Left kidney (tissue), 1 donor: ENCODE measurements at regions not wholly inside any gene's neighbourhood (a gene's known extent, or its start where the extent isn't known, plus 50 kb on each side); places are given as distances from the start of the nearest gene placed in this dataset.
"Not testable (repeated sequence)": the region's sequence is repeated elsewhere in the genome, so short reads cannot be mapped to it uniquely, and the experiment has no call there.

Experiments used
- DNase-seq: peaks from one replicate; pipeline ENCODE4 v3.0.0-alpha.2; 2013

DNA sequence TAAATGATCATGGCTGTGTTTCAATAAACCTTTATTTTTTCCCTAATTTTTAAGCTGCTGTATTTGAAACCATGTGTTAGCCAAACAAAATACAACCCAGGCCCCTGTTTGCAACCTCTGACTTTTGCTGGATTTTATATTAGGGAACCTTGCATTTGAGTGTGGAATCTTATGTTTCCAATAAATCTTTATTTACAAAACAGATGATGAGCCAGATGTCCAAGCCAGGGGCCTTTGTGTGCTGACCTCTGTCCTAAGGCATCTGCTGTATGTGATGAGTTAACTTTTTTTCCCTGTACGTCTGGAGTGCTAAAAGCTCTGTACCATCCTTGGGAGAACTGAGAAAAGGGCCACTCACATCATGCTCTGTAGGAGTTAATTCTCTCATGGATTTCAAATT, 162.9 kb downstream of the TRIB2 start:
- DNase-seq, result no peak

DNA sequence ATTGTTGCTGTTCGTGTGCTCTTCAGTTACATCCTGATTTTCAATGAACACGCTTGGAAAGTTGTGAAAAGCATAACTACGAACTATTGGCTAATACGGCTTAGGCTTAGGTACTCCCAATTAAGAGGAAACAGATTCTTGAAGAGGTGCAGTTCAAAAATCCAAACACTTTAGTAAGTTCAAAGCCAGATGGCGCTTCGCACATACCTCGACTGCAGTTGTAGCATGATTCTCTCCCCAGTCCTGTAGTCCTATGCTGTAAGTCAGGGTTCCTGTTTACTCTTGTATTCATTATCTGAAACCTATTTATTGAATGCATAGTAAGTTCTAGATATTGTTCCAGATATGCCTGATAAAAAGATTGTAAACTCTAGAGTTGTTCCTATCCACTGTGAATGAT, 165.2 kb downstream of the TRIB2 start:
- no peak for DNase-seq

DNA sequence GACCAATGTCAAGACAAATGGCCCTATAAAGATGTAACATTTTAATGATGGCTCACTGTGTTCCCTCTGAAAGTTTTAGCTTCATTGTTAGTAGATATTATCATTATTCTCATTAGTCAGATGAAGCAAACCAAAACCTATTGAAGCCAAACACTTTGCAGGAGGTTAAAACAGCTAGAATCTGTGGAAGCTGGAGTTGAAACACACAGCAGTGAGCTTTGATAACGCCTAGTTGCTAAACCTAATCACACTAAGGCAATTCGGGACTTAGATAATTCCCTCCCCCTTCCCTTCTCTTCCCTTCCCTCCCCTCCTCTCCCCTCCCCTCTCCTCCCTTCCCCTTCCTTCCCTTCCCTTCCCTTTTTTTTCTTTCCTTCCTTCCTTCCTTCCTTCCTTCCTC, 165.7 kb downstream of the TRIB2 start:
- DNase-seq, result no peak

GRCh38 chr2:12883906-12884305, 167.2 kb downstream of the TRIB2 start:
- no peak for DNase-seq

DNA sequence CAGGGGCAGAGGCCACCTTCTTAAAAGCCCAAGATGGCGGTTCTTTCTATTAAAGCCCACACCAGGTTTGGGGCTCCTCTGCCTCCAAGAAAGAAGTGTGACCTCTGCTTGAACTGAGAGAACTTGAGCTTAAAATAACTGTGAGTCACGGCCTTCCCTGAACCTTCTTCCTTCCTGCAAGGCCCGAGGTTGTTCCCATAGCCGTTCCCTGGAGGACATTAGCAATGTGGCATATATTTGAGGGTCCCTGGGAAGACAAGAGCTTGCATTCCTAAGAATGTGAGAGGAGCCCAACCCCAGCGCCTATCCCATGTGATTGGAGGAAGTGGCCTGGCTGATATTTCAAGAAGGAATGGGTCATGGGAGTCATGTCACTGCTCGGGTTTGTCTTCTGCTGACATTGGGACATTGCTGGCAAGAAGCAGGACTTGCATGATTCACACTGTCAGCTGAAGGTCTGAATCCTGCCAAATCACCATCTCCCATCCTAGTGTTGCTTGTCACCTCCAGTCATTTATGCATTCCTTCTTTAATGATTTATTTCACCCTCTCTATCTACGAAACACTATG, 168.1 kb downstream of the TRIB2 start:
- no peak for DNase-seq

DNA sequence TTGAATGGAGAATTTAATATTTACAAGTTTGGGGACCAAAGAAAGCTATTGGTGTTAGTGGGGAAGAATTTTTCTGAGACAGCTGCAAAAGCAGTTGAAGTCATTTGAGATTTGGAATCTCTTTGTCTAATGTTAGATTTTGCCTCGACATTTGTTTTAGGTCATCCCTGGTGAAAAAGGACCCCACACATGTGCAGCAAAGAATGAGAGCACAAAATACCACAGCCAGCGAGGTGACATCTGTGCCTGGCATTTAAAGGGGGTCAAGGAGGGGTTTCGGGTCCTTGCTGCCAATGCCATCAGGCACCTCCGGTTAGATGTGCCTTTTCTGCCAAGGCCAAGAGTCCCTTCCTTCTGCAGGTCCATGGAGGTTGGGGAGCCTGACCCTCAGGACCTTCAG, 173.3 kb downstream of the TRIB2 start:
- no peak for DNase-seq

- no peak for DNase-seq
Observed at GRCh38 chr2:12890481-12890991, 173.8 kb downstream of the TRIB2 start.

- DNase-seq, result no peak
Observed at GRCh38 chr2:12895017-12895416, 178.3 kb downstream of the TRIB2 start.

- DNase-seq, result peak; percentile 36
Observed at GRCh38 chr2:12896318-12896982, 179.7 kb downstream of the TRIB2 start.

- no peak for DNase-seq
Observed at GRCh38 chr2:12897181-12897580, 180.4 kb downstream of the TRIB2 start.

- no peak for DNase-seq
Observed at GRCh38 chr2:12903272-12903671, 186.5 kb downstream of the TRIB2 start.

GRCh38 chr2:12910431-12910830, 193.7 kb downstream of the TRIB2 start:
- no peak for DNase-seq

DNA sequence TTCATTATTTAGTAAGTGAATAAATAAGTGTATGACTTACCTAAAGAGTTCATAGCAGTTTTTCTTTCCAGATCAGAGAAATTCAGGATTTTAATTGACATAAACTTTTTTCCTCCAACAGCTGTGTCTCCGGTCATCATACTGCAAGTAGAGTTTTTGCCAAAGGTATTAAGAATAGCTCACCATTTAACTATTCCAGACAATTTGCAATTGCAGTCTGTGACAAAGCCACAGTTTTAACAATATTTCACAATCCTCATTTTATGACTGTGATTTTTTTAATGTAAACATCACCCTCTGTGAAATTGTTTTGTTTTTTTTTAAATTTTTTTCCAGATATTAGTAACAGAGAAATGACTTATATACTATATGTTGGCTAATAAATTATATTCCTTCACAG, 199.1 kb downstream of the TRIB2 start:
- no peak for DNase-seq

DNA sequence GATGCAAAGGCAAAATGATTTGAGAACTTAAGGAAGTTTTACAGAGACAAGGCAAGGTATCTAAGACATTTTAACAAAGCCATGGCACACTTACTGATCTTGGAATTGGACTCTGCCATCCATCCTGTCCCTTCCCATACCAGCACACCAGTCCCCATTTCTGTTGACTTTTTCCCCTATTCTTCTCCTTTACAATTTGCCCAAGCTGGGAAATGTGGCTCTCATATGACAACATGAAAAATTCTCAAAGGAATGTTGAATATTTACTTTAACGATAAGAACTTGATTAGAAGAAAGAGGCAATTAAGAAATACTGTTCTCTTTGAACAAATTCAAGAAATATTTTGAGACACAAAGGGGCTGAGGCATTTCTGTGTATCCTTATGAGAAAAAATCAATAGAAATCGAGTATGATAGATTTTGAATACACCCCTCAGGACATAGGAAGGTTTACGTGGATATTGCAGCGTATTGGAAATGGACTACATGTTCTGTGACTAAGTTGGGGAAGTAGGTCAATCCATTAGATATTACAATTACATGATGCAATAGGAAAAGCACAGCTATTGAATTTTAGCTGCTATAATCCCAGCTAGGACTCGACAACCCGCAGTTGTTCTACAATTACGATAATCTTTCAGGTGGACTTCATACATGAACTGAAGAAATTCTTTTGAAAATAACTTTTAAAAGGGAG, 201.6 kb downstream of the TRIB2 start:
- no peak for DNase-seq

DNA sequence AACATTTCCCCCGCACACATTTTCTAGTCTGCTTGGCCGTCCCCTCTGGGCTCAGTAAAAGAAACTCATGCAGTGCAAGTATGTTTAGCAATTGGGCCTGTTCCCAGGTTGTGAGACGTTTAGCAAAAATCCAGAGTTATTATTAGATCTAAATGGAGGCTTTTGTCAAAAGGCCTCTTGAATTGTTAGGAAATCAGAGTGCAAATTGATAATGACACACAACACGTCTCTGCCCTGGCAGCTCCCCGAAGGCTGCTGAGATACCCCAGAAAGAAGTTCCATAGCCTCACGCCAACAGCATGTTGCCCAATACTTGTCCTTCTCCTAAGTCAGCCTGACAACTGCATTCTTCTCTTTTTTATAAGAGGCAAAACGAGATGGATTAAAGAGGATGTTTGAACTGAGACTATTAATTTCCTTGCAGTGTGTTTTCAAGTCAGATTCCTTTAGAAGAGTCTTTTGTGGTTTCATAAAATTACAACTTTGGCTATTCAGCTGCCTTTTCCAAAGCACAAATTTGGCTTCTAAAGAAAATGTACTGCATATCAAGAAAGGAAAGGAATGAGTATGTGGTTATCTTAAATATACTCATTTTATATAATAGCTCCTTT, 202.2 kb downstream of the TRIB2 start:
- DNase-seq, result no peak

- DNase-seq, result no peak
Observed at GRCh38 chr2:12921321-12921720, 204.6 kb downstream of the TRIB2 start.

GRCh38 chr2:12923907-12924610, 207.3 kb downstream of the TRIB2 start:
- DNase-seq, result no peak

- DNase-seq, result not testable (repeated sequence)
Observed at GRCh38 chr2:12926641-12927040, 209.9 kb downstream of the TRIB2 start.

DNA sequence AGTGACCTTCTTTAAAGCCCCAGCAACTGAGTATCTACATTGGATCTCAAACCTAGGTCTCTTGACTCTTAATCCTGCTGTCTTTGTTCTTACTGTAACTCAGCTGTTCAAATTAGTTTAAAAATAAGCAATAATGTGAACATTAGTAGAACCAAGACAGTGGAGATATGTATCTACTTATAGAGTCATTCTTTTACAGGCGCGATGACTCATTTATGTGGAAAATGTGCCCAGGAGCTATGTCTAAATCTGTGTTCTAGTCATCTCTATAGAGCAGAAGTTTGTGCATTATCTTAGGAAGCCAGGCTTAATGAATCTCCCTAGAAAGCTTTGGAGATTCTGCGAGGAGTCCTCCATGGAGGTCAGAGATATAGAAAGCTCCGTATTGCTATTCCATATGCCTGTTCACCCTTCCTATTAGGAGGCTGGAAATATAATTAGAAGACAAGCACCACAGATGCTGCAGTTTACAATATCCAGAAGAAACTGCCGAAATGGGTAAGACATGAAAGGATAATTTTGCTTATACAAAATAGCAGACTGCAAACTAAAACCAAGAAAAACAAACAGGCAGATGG, 211.6 kb downstream of the TRIB2 start:
- DNase-seq, result no peak

DNA sequence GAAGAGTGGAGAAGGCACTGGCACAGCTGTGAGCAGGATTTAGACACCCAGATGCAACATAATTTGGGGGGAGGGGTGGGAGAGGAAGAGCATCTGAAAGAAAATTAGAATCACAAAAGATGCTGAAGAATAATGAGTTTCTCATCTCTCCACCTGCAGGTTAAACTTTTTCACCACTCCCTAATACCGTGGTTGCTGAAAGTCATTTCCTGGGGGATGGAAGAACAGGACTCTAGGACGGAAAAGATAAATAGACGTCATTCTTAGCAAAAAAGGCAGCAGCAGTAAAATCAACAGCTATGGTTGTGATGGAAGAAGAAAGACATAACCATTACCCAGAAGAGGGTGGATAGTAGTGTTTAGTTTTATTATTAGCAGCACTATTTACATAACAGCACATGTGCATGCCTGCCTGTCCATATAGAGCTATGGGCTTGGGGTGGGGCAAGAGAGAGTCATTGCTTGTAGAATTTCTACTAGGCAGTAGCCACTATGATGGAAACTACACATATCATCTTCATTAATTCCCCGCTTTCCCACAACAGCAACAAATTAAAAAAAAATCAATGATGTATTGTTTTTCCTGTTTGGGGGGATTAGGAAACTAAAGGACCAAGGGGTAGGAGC, 212.2 kb downstream of the TRIB2 start:
- DNase-seq, result no peak

DNA sequence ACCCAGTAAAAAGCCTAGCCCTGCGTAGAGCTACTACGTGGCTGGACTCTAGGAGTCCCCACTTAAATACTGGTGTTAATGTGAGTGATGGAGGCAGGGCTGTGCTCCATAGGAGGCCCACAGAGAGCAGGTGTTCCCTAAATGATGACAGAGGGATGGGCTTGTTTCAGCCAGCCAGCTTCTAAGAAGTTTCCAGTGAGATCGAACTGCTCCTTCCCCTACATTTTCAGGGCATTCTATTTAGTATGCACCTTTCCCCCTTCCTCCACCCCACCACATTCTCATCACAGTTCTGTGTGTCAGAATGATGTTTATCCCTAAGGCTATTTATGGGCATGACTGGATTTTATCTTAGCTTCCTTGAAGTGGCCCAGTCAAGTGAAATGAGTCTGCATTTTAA, 213.0 kb downstream of the TRIB2 start:
- DNase-seq, result no peak

DNA sequence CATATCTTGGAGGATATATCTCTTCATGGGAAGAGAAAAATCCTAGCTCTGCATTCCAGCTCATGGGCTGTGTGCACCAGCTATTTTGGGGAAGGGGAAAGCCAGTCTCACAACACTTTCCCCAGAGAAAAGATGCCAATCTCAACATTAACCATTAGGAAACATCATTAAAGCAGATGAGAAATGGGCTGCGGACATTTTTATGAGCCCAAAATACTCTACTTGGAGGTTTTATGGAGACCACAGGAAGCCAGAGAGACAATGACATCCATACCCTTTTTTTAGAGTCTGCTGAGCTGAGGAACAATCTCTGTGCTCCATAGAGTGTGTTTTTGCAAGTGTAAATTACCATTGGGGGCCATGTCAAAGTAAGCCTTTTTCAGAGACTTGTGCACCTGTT, 213.7 kb downstream of the TRIB2 start:
- DNase-seq, result peak; percentile 55
